IPS DF 6.9 (cell line): ENCODE measurements at regions not wholly inside any gene's neighbourhood (a gene's known extent, or its start where the extent isn't known, plus 50 kb on each side); places are given as distances from the start of the nearest gene placed in this dataset.

Source experiments
- DNase-seq: peaks from one replicate; pipeline ENCODE4 v3.0.0-alpha.2; 2013; ENCODE audit warnings: low read depth, low spot score
- H3K27ac ChIP-seq: one replicate; pipeline ENCODE4 v1.5.1; 2013; ENCODE audit warnings: low read length, control low read depth
- H3K27me3 ChIP-seq: 2 replicates; pipeline ENCODE4 v1.6.1; 2013; ENCODE audit warnings: mild to moderate bottlenecking, low read length; ENCODE audit not compliant: control insufficient read depth, insufficient read depth
- H3K36me3 ChIP-seq: 2 replicates; pipeline ENCODE4 v1.6.1; 2013; ENCODE audit warnings: low read length; ENCODE audit not compliant: control insufficient read depth, insufficient read depth
- H3K4me1 ChIP-seq: 2 replicates; pipeline ENCODE4 v1.6.1; 2013; ENCODE audit warnings: low read length; ENCODE audit not compliant: control insufficient read depth, insufficient read depth
- H3K4me3 ChIP-seq: 2 replicates; pipeline ENCODE4 v1.5.1; 2013; ENCODE audit warnings: mild to moderate bottlenecking, low read length
- H3K9me3 ChIP-seq: 2 replicates; pipeline ENCODE4 v1.6.1; 2013; ENCODE audit warnings: low read length, inconsistent platforms; ENCODE audit not compliant: control insufficient read depth, insufficient read depth
- WGBS: extraction: QIAGEN DNeasy Blood & Tissue Kit; methylation state at CpG from one replicate; pipeline ENCODE4 v1.1.7; 2013; ENCODE audit warnings: mixed read lengths, missing lambda C conversion rate; ENCODE audit not compliant: insufficient read length, insufficient coverage; 5-methylcytosine and 5-hydroxymethylcytosine counted together

DNA sequence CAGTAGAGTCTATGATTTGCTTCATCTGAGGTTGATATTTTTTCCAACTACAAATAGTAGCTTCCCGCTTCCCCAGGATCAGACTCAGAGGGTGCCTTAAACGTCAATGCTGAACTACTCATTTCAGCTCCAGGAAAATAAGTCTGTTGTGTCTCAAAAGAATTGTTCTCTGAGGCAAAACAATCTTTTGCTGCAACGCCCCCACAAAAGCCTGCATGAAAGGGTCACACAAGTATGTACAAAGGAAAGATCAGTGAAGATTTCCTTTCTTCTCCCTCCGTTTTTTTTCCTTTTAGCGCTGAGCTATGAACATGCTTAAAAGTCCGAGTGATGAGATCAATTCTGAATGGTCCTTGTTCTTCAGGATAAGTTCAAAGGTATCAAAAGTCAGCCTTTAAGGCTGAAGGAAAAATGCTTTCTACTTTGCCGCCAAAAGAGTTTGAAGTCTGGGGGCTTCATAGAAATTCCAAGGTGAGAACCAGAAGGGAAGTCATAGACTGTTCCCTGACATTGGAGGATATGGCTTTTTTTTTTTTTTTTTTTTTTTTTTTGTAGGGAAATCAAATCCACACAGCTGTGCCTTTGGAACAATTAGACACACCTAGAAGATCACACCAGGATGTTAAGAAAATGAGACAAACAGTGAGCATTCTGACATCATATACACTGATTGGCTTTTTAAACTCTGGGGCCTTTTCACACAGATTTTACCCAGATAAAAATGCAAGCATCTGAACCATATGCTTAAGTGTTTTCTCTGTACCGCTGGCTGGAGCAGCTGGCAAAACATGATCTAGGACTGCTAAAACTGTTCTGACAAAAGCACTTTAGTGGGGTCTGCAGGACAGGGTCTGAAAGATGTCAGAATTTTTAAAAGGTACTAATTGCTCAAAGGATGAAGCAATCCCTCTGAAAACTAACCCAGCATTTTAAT lies 329.3 kb downstream of the ENC1 start:
- H3K4me1 ChIP-seq: no peaks in the 10 kb centered on the region
- no peak overlapping the region for H3K4me3 ChIP-seq
- no peaks in the 10 kb centered on the region for H3K9me3 ChIP-seq
- DNase-seq: no peak
- WGBS: no CpG with 5 or more reads among the region's 8 CpGs
- H3K27me3 ChIP-seq: no peaks in the 10 kb centered on the region
- H3K27ac ChIP-seq: no peak overlapping the region
- no peaks in the 10 kb centered on the region for H3K36me3 ChIP-seq

- no peak for DNase-seq
- Histone ChIP-seq H3K4me1 (no peaks in the 10 kb centered on the region), H3K4me3 (no peak overlapping the region), H3K27ac (no peak overlapping the region), H3K36me3 (no peaks in the 10 kb centered on the region), H3K27me3 (no peaks in the 10 kb centered on the region), H3K9me3 (no peaks in the 10 kb centered on the region)
- no CpG with 5 or more reads among the region's 3 CpGs for WGBS
Observed at GRCh38 chr5:74310386-74310785, 330.1 kb downstream of the ENC1 start.

- no peak overlapping the region for H3K4me3 ChIP-seq
- H3K27ac ChIP-seq: no peak overlapping the region
- no peaks in the 10 kb centered on the region for H3K27me3 ChIP-seq
- H3K4me1 ChIP-seq: no peaks in the 10 kb centered on the region
- no peak for DNase-seq
- no peaks in the 10 kb centered on the region for H3K36me3 ChIP-seq
- no peaks in the 10 kb centered on the region for H3K9me3 ChIP-seq
Observed at GRCh38 chr5:74309050-74309449, 331.5 kb downstream of the ENC1 start.

DNA sequence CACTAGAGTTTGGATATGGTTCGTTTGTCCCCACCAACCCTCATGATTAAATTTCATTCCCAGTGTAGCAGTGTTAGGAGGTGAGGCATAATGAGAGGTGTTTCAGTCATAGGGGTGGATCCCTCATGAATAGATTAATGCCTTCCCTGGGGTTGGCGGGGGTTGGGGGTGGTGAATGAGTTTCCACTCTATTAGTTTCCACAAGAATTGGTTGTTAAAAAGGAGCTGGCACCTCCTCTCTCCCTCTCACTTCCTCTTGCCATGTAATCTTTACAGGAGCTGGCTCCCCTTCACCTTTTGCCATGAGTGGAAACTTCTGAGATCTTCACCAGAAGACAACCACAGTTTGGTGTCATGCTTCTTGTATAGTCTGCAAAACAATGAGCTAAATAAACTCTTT lies 333.7 kb downstream of the ENC1 start:
- no peaks in the 10 kb centered on the region for H3K4me1 ChIP-seq
- no peaks in the 10 kb centered on the region for H3K36me3 ChIP-seq
- no peaks in the 10 kb centered on the region for H3K9me3 ChIP-seq
- DNase-seq: no peak
- H3K4me3 ChIP-seq: no peak overlapping the region
- H3K27ac ChIP-seq: no peak overlapping the region
- no peaks in the 10 kb centered on the region for H3K27me3 ChIP-seq
- no CpG with 5 or more reads among the region's 2 CpGs for WGBS

DNA sequence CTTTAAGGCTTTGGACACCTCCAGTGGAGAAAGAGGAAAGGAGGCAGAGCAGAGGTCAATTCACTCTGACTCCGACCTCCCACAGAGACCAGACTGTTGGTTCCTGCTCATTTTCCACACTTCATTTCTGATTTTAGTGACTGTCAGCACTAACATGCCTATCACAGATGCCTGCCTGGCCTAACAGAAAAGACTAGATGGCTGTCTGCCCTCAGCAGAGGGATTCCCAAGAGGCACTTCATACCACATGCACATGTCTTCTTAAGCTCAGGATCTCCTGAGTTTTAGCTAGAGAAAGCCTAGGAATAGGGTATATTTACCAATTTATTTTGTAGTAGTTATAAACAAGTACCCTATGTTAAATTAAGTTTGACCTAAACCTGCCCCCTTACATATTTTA lies 336.0 kb downstream of the ENC1 start:
- H3K36me3 ChIP-seq: no peaks in the 10 kb centered on the region
- no peak overlapping the region for H3K27ac ChIP-seq
- no CpG with 5 or more reads among the region's 1 CpG for WGBS
- no peak overlapping the region for H3K4me3 ChIP-seq
- H3K9me3 ChIP-seq: no peaks in the 10 kb centered on the region
- no peaks in the 10 kb centered on the region for H3K4me1 ChIP-seq
- DNase-seq: no peak
- no peaks in the 10 kb centered on the region for H3K27me3 ChIP-seq

DNA sequence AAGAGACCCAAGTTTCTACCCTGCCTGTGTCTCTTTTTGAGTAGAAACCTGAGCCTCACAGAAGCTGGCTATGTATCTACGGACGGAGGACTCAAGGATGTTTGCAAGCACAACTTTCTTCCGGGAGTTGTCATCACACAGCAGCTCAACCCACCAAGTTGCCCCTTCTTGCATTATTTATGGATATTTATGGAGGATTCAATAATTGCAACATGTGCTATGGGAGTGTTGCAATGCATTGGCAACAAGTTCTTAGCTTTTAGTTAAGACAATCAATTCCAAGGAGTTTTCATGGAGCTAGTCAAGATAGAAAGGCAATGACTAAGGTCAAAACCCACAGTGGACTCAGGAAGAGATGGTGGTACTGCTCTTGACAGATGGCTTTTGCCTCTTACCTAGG lies 336.9 kb downstream of the ENC1 start:
- no peaks in the 10 kb centered on the region for H3K9me3 ChIP-seq
- no CpG with 5 or more reads among the region's 3 CpGs for WGBS
- no peak overlapping the region for H3K27ac ChIP-seq
- no peak overlapping the region for H3K4me3 ChIP-seq
- H3K27me3 ChIP-seq: no peaks in the 10 kb centered on the region
- DNase-seq: no peak
- no peaks in the 10 kb centered on the region for H3K4me1 ChIP-seq
- H3K36me3 ChIP-seq: no peaks in the 10 kb centered on the region

DNA sequence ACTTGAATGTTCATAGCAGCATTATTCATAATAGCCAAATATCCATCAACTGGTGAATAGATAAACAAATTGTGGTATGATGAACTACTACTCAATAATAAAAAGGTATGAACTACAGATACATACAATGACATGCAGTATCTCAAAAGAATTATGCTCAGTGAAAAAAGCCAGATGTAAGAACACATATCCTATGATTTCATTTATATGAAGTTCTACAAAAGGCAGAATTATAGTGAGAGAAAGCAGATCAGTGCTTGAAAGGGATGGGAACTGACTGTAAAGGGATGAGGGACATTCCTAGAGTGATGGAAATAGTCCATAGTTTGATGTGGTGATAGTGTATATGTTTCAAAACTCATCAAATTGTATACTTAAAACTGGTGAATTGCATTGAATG lies 339.0 kb downstream of the ENC1 start:
- DNase-seq: no peak
- Histone ChIP-seq H3K27ac (no peak overlapping the region), H3K27me3 (no peaks in the 10 kb centered on the region), H3K36me3 (no peaks in the 10 kb centered on the region), H3K4me3 (no peak overlapping the region), H3K4me1 (no peaks in the 10 kb centered on the region), H3K9me3 (no peaks in the 10 kb centered on the region)

DNA sequence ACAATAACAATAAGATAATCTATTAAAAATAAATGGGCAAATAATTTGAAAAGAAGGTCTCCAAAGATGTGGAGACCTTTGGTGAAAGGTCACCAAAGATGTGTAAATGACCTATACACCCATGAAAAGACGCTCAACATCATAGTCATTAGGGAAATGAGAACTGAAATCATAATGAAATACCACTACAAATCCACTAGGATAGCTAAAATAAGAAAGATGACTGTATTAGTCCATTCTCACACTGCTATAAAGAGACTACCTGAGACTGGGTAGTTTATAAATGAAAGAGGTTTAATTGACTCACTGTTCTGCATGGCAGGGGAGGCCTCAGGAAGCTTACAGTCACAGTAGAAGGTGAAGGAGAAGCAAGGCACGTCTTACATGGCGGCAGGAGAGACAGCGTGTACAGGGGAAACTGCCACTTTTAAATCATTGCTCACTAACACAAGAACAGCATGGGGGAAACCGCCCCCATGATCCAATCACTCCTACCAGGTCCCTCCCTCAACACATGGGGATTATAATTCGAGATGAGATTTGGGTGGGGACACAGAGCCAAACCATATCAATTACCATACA lies 339.6 kb downstream of the ENC1 start:
- Histone ChIP-seq H3K27ac (no peak overlapping the region), H3K36me3 (no peaks in the 10 kb centered on the region), H3K27me3 (no peaks in the 10 kb centered on the region), H3K9me3 (no peaks in the 10 kb centered on the region), H3K4me3 (no peak overlapping the region), H3K4me1 (no peaks in the 10 kb centered on the region)
- DNase-seq: no peak
- WGBS: no CpG with 5 or more reads among the region's 6 CpGs

DNA sequence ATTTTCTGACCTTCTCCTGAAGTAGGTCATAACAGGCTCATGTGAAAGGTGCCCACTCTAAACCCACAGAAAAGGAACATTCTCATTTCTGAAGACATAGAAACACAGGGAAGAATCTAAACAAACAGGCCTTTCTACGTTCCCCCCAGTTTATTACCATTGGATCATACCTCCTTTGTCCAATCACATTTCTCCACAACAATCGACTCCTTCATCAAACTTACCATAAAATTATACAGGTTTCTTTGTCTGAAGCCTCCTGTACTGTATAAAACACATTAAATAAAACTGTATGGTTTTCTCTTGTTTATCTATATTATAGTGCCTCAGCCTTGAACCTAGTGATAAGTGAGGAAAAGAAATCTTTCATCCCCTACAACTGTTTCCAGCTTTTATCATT lies 340.7 kb downstream of the ENC1 start:
- H3K4me1 ChIP-seq: no peaks in the 10 kb centered on the region
- no peak overlapping the region for H3K4me3 ChIP-seq
- no peak for DNase-seq
- WGBS: 100% methylated on average over 1 of the region's 2 CpGs
- no peaks in the 10 kb centered on the region for H3K9me3 ChIP-seq
- no peaks in the 10 kb centered on the region for H3K36me3 ChIP-seq
- no peak overlapping the region for H3K27ac ChIP-seq
- no peaks in the 10 kb centered on the region for H3K27me3 ChIP-seq

- no peak for DNase-seq
- no peak overlapping the region for H3K4me3 ChIP-seq
- H3K27me3 ChIP-seq: no peaks in the 10 kb centered on the region
- H3K36me3 ChIP-seq: no peaks in the 10 kb centered on the region
- H3K9me3 ChIP-seq: no peaks in the 10 kb centered on the region
- H3K4me1 ChIP-seq: no peaks in the 10 kb centered on the region
- WGBS: no CpG with 5 or more reads among the region's 9 CpGs
- no peak overlapping the region for H3K27ac ChIP-seq
Observed at GRCh38 chr5:74296685-74297408, 343.7 kb downstream of the ENC1 start.
